ENCODE measurements at regions not wholly inside any gene's neighbourhood (a gene's known extent, or its start where the extent isn't known, plus 50 kb on each side); places are given as distances from the start of the nearest gene placed in this dataset.

- no peak for DNase-seq
Observed at GRCh38 chr5:14090755-14091154, 52.4 kb upstream of the TRIO start.

- DNase-seq, result no peak
Observed at GRCh38 chr5:14090290-14090689, 52.9 kb upstream of the TRIO start.

DNA sequence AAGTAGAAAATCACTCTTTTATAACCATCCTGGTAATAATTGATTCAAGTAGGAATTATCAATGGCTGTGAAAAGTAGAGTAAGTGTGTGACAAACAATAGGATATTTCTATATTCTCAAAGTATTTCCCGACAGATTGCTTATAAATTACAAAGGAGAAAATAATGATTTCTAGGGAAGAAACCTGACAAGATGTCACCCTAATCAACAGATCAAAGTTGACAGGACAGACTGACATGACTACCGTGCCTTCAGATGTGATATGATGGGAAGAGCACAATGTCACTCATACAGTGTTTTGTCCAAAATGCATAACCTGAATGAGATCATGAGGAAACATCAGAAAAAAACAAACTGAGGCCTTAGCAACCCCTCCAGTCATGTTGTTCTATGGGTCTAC is 53.9 kb upstream of the TRIO start:
- no peak for DNase-seq

DNA sequence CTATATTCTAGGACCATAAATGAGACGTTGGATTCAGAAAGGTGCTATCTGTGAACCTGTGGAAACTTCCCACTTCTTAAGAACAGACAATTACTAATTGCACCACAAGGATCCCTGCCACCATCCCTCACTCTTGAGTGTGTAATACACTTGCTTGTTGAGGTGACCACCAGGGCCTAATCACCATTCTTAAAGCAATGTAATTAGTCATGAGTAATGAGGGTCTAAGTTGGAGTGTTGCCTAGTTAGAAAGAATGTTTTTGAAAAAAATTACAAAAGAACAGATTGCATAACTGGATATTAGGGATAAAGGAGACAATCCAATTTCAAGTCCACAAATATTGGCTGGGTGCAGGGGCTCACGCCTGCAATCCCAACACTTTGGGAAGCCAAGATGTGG is 56.9 kb upstream of the TRIO start:
- no peak for DNase-seq

DNA sequence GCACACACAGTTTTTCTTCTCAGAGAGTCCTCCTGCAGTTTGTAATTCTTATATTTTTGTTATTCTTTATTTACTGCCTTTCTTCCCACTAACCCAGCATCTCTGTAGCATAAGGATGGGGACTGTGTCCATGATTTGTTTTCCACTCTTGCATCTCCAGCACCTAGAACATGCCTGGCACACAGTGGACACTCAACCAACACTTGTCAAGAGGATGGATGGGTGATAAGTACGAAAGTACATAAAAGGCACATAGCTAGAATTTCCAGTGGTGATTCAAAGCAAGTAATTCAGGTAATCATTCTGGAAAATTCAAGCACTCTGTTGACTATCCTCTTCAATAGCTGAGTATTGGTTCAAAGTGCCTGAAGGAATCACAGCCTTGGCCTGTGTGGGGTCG is 60.2 kb upstream of the TRIO start:
- no peak for DNase-seq

GRCh38 chr5:14082523-14082922 is 60.6 kb upstream of the TRIO start:
- no peak for DNase-seq

DNA sequence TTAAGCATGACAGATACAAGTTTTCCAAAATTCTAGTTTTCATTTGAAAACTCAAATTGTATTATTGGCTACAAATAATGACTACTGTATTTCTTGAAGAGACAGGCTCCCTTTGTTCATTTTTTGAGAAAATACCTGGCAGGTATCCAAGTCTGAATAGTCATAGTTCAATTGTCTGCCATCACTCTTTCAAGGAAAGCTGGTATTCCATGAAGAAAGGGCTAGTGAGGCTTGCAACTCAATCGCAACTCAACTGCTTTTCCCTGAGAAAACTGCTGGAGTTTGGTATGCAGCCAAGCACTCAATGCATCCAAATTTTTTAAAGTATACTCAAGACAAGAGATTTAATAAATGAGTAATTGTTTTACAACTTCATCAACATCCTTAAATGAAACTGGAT is 61.4 kb upstream of the TRIO start:
- no peak for DNase-seq

DNA sequence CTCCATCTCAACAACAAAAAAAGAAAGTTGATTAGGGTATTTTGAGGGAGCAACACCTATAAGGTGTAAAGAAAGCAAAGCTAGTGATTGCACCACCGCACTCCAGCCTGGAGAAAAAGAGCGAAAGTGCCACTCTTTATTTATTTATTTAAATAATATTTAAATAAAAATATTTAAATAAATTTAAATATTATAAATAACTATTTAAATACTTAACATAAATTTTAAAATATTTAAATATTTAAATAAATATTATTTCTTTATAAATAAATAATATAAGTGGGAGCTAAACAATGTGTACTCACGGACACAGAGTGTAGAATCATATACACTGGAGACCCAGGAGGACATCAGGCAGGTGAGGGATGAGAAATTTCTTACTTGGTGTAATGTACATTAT is 64.4 kb upstream of the TRIO start:
- no peak for DNase-seq

GRCh38 chr5:14077501-14077900 is 65.6 kb upstream of the TRIO start:
- no peak for DNase-seq

DNA sequence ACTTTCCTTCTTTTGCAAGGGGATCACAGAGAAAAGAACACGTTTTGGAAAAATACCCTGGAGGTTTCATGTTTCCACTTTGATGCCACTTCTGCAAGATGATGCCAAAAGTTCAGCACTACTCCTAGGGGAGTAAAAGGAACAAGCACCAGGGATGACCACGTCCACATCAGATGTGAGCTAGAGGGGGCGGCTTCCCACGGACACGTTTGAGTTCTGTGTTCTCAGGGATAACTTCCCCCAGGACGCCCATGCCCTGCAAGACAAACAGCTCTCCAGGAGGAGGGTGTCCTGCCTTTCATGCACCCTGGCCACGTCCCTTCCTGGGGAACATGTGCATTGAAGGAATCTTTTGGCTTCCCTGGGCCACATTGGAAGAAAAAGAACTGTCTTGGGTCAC is 66.6 kb upstream of the TRIO start:
- no peak for DNase-seq

DNA sequence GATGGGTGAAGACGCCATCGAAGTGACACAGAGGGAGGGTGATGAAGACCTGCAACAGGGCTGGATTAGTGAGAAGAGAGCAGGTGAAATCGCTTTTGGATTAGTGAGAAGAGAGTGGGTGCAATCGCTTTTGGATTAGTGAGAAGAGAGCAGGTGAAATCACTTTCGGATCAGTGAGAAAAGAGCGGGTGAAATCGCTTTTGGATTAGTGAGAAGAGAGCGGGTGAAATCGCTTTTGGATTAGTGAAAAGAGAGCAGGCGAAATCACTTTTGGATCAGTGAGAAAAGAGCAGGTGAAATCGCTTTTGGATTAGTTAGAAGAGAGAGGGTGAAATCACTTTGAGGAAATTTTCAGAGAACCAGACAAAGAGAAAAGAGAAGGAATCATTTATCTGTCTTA is 67.2 kb upstream of the TRIO start:
- no peak for DNase-seq

GRCh38 chr5:14071433-14071832 is 71.7 kb upstream of the TRIO start:
- DNase-seq, result no peak

GRCh38 chr5:14069021-14069420 is 74.1 kb upstream of the TRIO start:
- DNase-seq, result no peak

DNA sequence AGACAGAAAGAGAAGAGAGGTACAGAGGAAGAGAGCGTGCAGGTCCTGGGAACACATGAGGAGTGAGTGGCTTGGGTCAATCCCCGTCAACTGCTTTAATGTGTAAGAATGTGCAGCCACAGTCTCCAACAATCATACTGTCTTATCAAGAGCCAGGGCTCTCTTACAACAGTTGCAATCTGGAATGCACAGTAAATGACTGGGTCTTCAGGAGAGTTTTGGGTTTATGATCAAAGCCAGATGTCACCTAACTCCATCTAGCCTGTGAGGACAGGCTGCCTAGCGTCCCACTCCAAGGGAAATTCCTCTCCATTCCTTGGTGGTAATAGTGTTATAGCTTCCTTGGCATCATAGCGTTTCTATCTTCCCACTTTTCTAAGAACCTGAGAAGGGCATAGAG is 75.0 kb upstream of the TRIO start:
- DNase-seq, result no peak

GRCh38 chr5:14066326-14066725 is 76.8 kb upstream of the TRIO start:
- DNase-seq, result no peak

DNA sequence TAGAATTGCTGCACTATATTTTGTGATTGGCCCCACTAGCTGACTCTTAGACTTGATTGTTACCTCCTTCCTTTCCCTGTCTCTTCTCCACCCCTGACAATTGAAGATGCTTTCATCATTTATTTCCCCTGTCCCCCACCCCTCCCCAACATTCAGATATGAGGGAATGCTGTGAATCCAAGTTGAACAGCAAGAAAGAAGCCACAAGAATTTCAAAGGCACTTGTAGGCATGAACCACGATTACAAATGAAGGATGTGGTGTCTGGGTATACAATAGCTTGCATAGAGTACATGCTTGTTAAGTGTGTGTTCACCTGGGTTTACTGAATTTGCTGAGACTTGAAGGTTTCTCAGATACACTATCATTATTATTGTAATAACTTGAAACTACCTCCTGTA is 78.3 kb upstream of the TRIO start:
- no peak for DNase-seq

- DNase-seq, result no peak
Observed at GRCh38 chr5:14063691-14064090, 79.5 kb upstream of the TRIO start.

DNA sequence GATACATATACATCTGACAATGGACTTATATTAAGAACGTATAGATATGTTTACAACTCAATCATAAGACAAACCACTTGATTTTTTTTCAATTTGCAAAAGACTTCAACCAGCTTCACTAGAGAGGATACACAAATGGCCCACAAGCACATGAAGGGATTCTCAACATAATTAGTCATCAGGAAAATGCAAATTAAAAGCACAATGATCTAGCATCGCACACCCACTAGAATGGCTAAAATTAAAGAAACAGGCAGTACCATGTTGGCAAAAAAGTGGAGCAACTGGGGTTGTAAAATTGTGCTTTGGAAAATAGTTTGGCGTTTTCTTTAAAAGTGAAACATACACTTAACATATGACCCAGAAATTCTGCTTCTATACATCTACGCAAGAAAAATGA is 80.0 kb upstream of the TRIO start:
- DNase-seq, result no peak

GRCh38 chr5:14062178-14062577 is 81.0 kb upstream of the TRIO start:
- DNase-seq, result no peak

DNA sequence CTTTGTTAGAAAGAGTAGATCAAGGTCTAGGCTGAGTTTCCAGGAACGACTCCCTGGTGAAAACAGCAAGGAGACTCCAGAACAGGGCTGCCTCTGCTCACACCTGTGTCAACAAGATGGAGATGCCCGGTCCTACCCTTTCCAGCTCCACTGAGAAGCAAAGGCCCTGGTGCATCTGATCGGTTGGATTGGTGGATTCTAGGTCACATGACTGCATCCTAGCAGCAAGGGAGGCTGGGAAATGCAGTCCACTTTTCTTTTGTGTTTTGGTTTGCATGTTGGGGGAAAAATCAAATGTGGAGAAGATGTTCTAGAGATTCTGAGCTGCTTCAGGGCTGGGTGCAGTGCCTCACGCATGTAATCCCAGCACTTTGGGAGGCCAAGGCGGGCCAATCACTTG is 82.0 kb upstream of the TRIO start:
- DNase-seq, result no peak

DNA sequence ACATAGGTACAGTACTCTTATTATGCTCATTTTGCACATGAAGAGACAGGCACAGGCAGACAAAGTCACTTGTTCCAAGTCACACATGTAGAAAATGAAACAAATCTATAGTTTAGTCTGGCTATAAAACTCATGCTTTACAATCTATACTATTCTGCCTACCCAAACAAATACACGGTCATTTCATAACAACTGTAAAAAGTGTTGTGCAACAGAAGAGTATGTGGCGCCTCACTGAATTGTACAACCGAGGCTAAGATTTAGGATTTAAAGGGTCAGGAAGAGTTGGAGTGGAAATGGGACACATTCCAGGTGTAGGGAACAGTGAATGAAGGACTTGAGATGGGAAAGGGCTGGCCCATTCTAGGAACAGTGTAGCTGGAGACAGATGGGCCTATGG is 82.9 kb upstream of the TRIO start:
- no peak for DNase-seq

GRCh38 chr5:14059810-14060209 is 83.3 kb upstream of the TRIO start:
- DNase-seq, result no peak

DNA sequence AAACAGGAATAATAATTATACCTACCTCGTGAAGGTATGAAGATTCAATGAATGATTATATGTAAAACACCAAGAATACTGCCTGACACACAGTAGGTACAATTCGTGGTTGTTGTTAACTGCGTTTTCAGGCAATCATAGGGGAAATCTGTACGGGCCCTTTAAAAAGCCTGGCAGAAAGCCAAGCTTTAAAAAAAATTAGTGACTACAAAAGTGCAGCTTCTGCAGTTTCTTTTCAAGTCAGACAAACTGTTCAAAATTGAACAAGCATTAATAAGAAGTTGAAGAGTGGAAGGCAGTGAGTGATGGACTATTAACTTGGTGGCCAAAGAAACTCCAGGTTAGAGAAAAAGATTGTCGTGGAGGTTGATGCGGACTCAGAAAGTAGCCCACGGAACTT is 85.9 kb upstream of the TRIO start:
- no peak for DNase-seq

DNA sequence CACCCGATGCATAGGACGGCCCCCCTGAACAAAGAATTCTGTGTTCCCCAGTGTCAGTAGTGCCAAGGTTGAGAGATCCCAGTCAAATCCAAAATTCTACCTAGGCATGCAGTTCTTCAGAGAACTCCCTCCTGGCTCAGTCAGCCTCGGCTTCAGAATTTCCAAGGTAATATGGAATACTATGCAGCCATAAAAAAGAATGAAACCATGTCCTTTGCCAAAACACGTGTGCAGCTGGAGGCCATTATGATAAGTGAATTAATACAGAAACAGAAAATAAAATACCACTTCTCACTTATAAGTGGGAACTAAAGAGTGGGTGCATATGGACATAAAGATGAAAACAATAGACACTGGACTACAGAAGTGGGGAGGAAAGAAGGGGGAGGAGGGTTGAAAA is 87.1 kb upstream of the TRIO start:
- DNase-seq, result no peak

DNA sequence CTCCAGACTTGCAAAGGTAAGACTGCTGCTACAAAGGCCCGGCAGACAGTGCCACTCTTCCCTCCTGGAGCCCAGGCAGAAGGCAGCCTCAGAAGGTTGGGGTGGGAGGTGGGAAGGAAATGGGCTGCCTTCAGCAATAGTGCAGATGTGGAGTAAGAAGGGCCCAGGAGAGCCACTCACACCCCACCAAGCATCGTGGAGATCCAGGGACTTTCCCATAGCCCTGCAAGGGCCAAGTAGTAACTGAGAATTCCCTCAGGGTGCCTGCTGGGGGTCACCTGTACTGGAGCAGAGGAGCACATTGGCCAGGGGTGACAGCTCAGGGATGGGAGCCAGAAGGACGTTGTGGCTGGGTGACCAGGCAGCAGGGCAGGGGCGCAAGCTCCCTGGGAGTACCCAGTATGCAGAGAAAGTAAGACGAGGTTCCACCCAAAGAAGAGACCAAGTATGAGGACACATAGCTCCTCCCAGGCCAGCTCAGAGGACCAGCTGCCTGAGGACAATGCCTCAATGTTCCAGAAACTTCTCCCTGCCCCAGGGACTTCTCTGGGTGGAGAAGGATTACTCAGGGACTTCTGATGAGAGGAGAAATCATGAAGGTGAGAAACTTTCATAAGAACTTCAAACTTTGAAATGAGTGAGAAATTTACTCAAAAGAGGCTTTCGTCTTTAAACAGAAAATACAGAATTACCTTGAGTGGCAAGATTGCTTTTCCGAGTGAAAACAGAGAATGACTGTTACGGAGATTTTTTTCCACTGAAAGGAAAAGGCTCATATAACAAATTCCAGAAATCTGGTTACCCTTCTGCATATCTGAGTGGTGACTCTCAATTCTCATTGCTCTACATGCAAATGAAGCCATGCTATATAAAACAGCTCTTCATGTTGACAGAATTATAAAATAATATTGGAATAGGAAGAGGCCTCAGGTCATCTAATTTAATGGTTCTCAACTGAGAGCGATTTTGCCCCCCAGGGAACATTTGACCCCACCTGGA is 87.9 kb upstream of the TRIO start:
- no peak for DNase-seq
